VCaP (cell line): ENCODE measurements at regions not wholly inside any gene's neighbourhood (a gene's known extent, or its start where the extent isn't known, plus 50 kb on each side); places are given as distances from the start of the nearest gene placed in this dataset.
A peak's percentile ranks its signal among the peaks of the same experiment; 100 is the strongest.

Experiments
- H3K27ac ChIP-seq: fragments of 450-650 bp; 2 replicates; pipeline ENCODE4 v1.5.1; 2017
- CTCF ChIP-seq: fragments of 450-650 bp; conservative IDR thresholded peaks from 2 replicates; pipeline ENCODE4 v1.5.1; 2017; ENCODE audit warnings: mild to moderate bottlenecking, moderate library complexity

GRCh38 chr6:40755749-40756452 is 168.7 kb upstream of the LRFN2 start:
- no peak overlapping the region for H3K27ac ChIP-seq
- no peak for TF ChIP-seq CTCF

GRCh38 chr6:40755046-40755681 is 168.0 kb upstream of the LRFN2 start:
- H3K27ac ChIP-seq: no peak overlapping the region
- TF ChIP-seq CTCF: no peak

- no peak overlapping the region for H3K27ac ChIP-seq
- no peak for TF ChIP-seq CTCF
Measured at GRCh38 chr6:40754461-40755045, 167.4 kb upstream of the LRFN2 start.

GRCh38 chr6:40753675-40754448 is 166.7 kb upstream of the LRFN2 start:
- no peak overlapping the region for H3K27ac ChIP-seq
- TF ChIP-seq CTCF: no peak

GRCh38 chr6:40753048-40753447 is 165.9 kb upstream of the LRFN2 start:
- no peak for TF ChIP-seq CTCF
- no peak overlapping the region for H3K27ac ChIP-seq

- peak overlapping the region; percentile 10; the same call in 1 of the 2 replicates for H3K27ac ChIP-seq
- no peak for TF ChIP-seq CTCF
Measured at GRCh38 chr6:40744835-40745234, 157.7 kb upstream of the LRFN2 start.
